Pulmonary artery endothelial cell (primary cell): ENCODE measurements at regions not wholly inside any gene's neighbourhood (a gene's known extent, or its start where the extent isn't known, plus 50 kb on each side); places are given as distances from the start of the nearest gene placed in this dataset.
A peak's percentile ranks its signal among the peaks of the same experiment; 100 is the strongest.
"Not testable (repeated sequence)": the region's sequence is repeated elsewhere in the genome, so short reads cannot be mapped to it uniquely, and the experiment has no call there.

Experiments
- DNase-seq: peaks from one replicate; pipeline ENCODE4 v3.0.0-alpha.2; 2011; ENCODE audit warnings: low read depth, low spot score

DNA sequence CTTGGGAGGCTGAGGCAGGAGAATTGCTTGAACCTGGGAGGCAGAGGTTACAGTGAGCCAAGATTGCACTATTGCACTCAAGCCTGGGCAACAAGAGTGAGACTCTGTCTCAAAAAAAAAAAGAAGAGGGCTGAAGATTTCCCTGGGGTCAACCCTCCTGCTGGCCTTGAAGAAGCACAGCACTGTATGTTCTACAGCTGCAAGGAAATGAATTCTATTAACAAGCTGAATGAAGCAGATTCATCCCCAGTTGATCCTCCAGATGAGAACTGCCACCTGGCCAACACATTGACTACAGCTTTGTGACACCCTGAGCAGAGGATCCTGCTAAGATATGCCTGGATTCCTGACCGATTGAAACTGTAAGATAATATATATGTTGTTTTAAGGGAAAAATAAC lies 129.5 kb downstream of the ADSS2 start:
- DNase-seq, result no peak

DNA sequence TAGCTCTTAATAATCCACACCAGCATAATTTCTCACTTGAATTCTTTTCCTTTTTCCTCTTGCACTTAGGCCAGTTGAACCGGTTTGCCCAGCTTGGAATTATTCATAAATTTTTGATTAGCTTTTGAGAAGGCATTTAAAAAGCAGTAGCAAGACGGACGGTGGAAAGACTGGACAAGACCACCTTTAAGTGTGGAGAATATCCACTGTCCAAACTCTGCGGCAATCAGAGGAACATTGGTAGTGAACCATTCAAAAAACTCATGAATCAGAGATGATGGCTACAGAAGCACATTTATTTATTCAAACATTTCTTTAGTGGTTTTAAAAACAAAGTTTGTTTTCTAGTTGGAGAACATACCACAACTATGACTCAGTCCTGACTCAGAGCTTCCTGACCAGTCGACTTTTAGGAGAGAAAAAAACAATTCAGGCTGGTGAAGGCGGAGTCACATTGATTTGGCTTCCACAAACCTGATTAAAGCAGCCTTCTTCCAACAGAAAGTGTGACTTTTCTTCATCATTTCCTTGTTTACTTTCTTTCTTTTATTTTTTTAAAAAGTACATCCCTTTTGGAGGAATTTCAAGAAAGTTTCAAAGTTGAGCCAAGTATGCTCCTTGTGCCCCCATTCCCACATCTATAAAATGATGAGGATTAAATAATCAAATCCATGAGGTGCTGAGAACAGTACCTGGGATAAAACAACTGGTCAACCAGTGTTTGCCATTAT lies 128.8 kb downstream of the ADSS2 start:
- DNase-seq, result peak; percentile 98

DNA sequence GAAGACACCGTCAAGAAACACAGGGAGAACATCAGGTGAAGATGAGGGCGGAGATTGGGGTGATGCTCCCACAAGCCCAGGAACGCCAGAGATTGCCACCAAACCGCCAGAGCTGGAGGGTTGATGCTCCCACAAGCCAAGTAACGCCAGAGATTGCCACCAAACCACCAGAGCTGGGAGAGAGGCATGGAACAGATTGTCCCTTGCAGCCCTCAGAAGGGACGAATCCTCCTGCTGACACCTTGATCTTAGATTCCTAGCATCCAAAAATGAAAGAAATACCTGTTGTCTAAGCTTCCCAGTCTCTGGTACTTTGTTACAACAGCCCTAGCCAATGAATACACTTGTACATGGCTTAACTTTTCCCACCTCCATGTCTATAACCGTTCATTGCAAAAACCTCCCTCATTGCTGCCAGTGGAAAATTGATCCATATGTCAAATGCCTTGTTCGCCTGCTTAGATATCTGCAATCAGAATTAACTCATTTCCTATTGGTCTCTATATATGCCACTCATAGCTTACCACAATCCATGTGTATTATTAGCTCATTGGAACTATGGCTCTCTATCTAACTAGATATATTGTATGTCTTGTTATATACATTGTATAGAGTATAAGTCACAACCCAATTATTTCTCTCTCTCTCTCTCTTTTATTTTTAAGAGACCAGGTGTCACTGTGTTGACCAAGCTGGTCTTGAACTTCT lies 127.4 kb downstream of the ADSS2 start:
- no peak for DNase-seq

GRCh38 chr1:244325056-244325758 lies 126.5 kb downstream of the ADSS2 start:
- DNase-seq, result no peak

DNA sequence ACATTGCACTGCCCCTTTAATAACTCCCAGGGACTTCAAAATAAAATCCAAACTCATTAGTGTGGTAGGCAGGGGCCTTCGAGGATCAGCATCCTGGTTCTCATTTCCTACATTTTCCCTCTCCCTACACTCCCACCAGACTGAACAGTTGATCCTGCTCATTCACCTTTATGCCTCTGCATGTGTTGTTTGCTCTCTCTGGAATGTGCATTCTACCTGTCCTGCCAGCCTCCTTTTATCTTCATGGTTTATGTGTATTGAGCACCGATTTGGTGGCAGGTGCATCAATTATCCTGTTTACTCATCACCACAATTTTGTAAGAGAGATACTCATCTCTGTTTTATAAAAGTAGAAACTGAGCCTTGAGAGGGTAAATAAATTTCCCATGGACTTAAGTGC lies 125.0 kb downstream of the ADSS2 start:
- no peak for DNase-seq

DNA sequence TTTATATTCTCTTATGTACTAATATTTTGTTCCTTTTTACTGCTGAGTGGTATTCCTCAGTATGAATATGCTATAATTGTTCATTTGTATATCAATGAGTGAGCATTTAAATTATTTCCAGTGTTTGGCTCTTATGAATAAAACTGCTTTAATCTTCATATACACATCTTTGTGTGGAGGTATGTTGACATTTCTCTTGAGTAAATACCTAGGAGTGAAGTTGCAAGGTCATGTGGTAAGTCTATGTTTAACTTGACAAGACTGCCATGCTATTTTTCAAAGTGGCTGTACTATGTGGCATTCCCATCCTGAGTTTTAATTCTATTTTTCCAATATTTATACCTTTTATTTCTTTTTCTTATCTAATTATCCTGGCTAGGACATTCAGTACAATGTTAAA lies 124.2 kb downstream of the ADSS2 start:
- DNase-seq, result no peak

DNA sequence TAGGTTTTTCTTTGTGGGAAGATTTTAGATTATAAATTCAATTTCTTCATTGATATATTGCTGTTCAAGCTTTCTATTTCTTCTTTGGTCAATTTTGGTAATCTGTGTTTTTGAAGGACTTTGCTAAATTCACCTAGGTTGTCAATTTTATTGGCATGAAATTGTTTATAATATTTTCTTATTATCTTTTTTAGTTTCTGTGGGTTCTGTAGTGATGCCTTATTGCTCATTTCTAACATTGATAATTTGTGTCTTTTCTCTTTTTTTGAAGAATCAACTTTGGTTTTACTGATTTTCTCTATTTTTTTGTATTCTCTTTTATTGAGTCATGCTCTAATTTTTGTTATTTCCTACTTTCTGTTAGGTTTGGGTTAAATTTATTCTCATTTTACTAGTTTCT lies 123.2 kb downstream of the ADSS2 start:
- DNase-seq, result no peak

GRCh38 chr1:244329591-244330317 lies 122.0 kb downstream of the ADSS2 start:
- DNase-seq, result no peak

GRCh38 chr1:244330318-244330625 lies 121.4 kb downstream of the ADSS2 start:
- no peak for DNase-seq

DNA sequence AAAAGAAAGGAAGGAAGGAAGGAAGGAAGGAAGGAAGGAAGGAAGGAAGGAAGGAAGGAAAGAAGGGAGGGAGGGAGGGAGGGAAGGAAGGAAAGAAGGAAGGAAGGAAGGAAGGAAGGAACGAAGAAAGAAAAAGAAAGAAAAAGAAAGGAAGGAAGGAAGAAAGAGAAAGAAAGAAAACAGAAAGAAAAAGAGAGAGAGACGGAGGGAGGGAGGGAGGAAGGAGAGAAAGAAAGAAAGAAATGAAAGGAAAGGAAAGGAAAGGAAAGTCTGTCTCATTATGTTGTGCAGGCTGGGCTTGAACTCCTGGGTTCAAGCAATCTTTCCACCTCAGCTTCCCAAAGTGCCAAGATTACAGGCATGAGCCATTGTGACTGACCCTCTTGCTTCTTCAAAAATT lies 118.9 kb downstream of the ADSS2 start:
- DNase-seq, result not testable (repeated sequence)

- not testable (repeated sequence) for DNase-seq
These were observed 117.4 kb downstream of the ADSS2 start for GRCh38 chr1:244334315-244334714.

- DNase-seq, result not testable (repeated sequence)
These were observed 116.9 kb downstream of the ADSS2 start for GRCh38 chr1:244334842-244335241.

DNA sequence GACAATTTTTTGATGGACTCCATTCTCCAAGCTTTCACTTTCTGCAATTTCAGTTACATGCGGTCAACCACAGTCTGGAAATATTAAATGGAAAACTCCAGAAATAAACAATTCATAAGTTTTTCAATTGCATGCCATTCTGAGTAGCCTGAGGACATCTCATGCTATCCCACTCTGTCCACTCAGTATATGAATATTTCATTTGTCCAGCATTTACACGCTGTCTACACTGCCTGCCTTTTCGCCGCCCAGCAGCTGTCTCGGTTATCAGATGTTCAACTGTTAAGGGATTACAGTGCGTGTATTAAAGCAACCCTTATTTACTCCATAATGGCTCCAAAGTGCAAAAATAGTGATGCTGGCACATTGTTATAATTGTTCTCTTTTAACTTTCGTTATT lies 116.3 kb downstream of the ADSS2 start:
- DNase-seq, result no peak

DNA sequence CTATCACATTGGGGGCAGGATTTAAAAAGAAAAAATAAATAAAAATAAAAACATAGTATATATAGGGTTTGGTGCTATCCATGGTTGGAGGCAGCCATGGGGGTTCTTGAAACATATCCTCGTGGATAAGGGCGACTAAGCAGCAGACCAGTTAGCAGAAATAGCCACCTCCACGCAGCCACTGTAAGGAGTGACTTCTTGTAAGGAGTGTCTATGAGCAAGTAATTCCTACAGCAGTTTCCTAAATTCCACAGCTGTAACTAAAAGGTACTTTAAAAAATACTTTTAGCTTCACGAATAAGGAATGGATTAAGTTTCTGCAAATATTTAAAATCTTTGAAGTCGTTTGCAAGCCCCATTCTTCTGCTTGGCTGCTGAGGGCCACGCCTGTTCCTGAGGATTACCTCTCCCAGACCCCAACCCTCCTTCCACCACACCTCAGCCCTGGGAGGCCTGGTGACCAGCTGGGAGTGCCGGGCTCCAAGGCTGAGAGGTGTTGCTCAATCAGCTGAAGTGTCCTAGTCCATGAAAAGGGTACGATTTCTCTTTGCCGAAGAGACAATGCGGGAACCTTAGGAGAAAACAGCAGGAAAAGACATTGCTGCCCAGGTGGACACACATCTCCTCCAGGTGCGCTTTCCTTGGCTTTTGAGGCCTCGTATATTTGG lies 115.3 kb downstream of the ADSS2 start:
- DNase-seq, result no peak

- DNase-seq, result no peak
These were observed 113.9 kb downstream of the ADSS2 start for GRCh38 chr1:244337839-244338238.

DNA sequence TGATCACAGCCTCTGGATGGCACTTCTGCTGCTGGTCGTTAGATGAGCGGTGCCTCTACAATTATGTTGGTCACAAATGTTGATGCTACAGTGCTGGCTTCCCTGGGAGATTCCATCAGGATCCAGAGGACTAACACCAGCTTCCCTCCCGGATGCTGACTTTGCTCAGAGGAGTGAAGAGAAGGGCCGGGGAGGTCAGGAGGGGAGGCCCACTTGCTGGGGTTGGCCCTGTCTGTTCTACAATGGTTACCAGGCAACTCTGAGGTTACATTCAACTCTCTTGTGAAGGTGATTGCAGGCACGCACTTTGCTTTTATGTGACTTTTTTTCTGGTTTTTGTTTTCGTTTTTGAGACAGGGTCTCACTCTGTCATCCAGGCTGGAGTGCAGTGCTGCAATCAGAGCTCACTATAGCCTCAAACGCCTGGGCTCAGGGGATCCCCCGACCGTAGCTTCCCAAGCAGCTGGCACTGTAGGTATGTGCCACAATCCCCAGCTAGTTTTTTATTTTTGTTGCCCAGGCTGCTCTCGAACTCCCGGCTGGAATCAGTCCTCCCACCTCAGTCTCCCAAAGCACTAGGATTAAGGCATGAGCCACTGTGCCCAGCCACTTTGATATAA lies 112.5 kb downstream of the ADSS2 start:
- no peak for DNase-seq

- DNase-seq, result no peak
These were observed 111.9 kb downstream of the ADSS2 start for GRCh38 chr1:244339776-244340175.

DNA sequence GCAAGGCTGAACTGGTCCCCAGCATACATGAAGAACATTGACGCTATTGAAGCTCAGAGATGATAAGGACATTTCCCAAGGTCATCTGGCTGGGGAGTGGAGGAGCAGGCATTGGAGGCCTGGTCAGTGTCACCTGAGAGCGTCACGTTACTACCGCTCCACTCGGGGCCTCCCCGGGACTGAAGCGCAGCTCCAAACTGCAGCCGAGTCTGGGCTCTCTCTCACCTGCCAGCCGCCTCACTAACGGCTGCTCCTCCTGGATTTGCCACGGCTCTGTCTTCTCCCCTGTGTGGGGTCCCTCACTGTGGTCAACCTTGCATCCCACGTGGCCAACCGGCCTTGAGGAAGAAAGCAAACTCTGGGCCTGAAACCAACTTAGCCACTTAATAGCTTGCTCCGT lies 111.3 kb downstream of the ADSS2 start:
- no peak for DNase-seq

- DNase-seq, result no peak
These were observed 110.0 kb downstream of the ADSS2 start for GRCh38 chr1:244341455-244342450.

- no peak for DNase-seq
These were observed 107.7 kb downstream of the ADSS2 start for GRCh38 chr1:244344001-244344400.
